ENCODE measurements at regions not wholly inside any gene's neighbourhood (a gene's known extent, or its start where the extent isn't known, plus 50 kb on each side); places are given as distances from the start of the nearest gene placed in this dataset.
"Not testable (repeated sequence)": the region's sequence is repeated elsewhere in the genome, so short reads cannot be mapped to it uniquely, and the experiment has no call there.

DNA sequence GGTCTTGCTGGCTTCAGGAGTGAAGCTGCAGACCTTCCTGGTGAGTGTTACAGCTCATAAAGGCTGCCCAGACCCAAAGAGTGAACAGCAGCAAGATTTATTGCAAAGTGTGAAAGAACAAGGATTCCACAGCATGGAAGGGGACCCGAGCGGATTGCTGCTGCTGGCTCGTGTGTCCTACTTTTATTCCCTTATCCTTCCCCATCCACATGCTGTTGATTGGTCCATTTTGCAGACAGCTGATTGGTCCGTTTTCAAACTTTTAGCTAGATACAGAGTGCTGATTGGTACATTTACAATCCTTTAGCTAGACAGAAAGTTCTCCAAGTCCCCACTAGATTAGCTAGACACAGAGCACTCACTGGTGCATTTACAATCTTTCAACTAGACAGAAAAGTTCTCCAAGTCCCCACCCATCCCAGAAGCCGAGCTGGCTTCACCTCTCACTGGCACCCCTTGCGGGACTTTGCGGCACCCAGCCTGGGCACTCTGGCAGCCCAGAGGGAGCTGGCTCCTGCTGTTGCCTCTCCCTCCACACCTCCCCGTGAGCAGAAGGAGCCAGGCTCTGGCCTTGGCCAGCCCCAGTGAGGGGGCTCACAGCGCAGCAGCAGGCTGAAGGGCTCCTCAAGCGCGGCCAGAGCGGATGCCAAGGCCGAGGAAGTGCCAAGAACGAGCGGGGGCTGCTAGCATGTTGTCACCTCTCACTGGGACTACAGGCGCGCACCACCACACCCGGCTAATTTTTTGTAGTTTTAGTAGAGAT lies 369.6 kb upstream of the POT1 start:
- DNase-seq (ENCODE audit: extremely low spot score) = no peak
- ChIA-PET CTCF (no interaction called here), POLR2A (no interaction called here)
- TF ChIP-seq ARNT (IDR thresholded peaks at IDR 0.05) = no peak
- no peak for TF ChIP-seq L3MBTL2 (conservative IDR thresholded peaks at IDR 0.05)
- no peak for TF ChIP-seq ELF4 (IDR thresholded peaks at IDR 0.05)
- TF ChIP-seq LEF1 (IDR thresholded peaks at IDR 0.05; ENCODE audit: borderline replicate concordance) = no peak
- TF ChIP-seq FOXA1 (IDR thresholded peaks at IDR 0.05) = no peak
- no peak for TF ChIP-seq SUZ12 (IDR thresholded peaks at IDR 0.05)
- no peak for TF ChIP-seq BHLHE40 (IDR thresholded peaks at IDR 0.05; ENCODE audit: borderline replicate concordance)
- TF ChIP-seq CTBP1 (IDR thresholded peaks at IDR 0.05; ENCODE audit: borderline replicate concordance) = no peak
- no peak for TF ChIP-seq ZNF384 (IDR thresholded peaks at IDR 0.05)
- no peak for TF ChIP-seq NFRKB (IDR thresholded peaks at IDR 0.05)
- TF ChIP-seq TARDBP (IDR thresholded peaks at IDR 0.05) = no peak
- no peak for TF ChIP-seq HDGF (IDR thresholded peaks at IDR 0.05; ENCODE audit: borderline replicate concordance)

GRCh38 chr7:125279961-125280360 lies 350.3 kb upstream of the POT1 start:
- DNase-seq (ENCODE audit: extremely low spot score) = no peak
- CTCF ChIA-PET = no interaction called here
- POLR2A ChIA-PET = no interaction called here
- no peak for TF ChIP-seq SP1 (IDR thresholded peaks at IDR 0.05)
- TF ChIP-seq LEF1 (IDR thresholded peaks at IDR 0.05; ENCODE audit: borderline replicate concordance) = no peak
- TF ChIP-seq SUZ12 (IDR thresholded peaks at IDR 0.05) = no peak
- no peak for TF ChIP-seq BHLHE40 (IDR thresholded peaks at IDR 0.05; ENCODE audit: borderline replicate concordance)
- TF ChIP-seq FOXA1 (IDR thresholded peaks at IDR 0.05) = no peak
- TF ChIP-seq HDGF (IDR thresholded peaks at IDR 0.05; ENCODE audit: borderline replicate concordance) = no peak
- no peak for TF ChIP-seq TARDBP (IDR thresholded peaks at IDR 0.05)

DNA sequence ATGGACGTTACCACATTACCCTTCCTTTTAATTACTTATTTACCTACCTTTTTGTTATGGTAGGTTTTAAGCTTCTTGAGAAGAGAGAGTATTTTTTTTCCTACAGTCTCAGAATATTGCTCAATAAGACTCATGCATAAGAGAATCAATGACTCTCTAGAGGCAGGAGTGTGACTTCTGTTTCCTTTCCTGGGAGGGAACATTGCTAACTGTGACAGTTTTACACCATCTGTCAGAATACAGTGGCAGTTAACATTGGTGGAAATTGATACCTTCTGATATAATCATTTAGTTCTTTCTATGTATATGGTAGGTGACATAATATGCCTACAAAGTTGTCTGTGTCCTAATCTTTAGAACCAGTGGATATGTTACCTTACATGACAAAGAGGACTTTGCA lies 348.7 kb upstream of the POT1 start:
- no peak for DNase-seq (ENCODE audit: extremely low spot score)
- ChIA-PET CTCF (no interaction called here), POLR2A (no interaction called here)
- TF ChIP-seq LEF1 (IDR thresholded peaks at IDR 0.05; ENCODE audit: borderline replicate concordance) (no peak), FOXK2 (IDR thresholded peaks at IDR 0.05) (no peak), SUZ12 (IDR thresholded peaks at IDR 0.05) (no peak), TARDBP (IDR thresholded peaks at IDR 0.05) (no peak), CTBP1 (IDR thresholded peaks at IDR 0.05; ENCODE audit: borderline replicate concordance) (no peak), ELF4 (IDR thresholded peaks at IDR 0.05) (no peak), L3MBTL2 (conservative IDR thresholded peaks at IDR 0.05) (no peak), ZNF384 (IDR thresholded peaks at IDR 0.05) (no peak), PKNOX1 (IDR thresholded peaks at IDR 0.05) (no peak), BHLHE40 (IDR thresholded peaks at IDR 0.05; ENCODE audit: borderline replicate concordance) (no peak), NFRKB (IDR thresholded peaks at IDR 0.05) (no peak), HDGF (IDR thresholded peaks at IDR 0.05; ENCODE audit: borderline replicate concordance) (no peak), FOXA1 (IDR thresholded peaks at IDR 0.05) (no peak), ARNT (IDR thresholded peaks at IDR 0.05) (no peak), FOXM1 (IDR thresholded peaks at IDR 0.05; ENCODE audit: borderline replicate concordance) (no peak)

- POLR2A ChIA-PET = not testable (repeated sequence)
These were observed 345.1 kb upstream of the POT1 start for GRCh38 chr7:125274742-125275141.

DNA sequence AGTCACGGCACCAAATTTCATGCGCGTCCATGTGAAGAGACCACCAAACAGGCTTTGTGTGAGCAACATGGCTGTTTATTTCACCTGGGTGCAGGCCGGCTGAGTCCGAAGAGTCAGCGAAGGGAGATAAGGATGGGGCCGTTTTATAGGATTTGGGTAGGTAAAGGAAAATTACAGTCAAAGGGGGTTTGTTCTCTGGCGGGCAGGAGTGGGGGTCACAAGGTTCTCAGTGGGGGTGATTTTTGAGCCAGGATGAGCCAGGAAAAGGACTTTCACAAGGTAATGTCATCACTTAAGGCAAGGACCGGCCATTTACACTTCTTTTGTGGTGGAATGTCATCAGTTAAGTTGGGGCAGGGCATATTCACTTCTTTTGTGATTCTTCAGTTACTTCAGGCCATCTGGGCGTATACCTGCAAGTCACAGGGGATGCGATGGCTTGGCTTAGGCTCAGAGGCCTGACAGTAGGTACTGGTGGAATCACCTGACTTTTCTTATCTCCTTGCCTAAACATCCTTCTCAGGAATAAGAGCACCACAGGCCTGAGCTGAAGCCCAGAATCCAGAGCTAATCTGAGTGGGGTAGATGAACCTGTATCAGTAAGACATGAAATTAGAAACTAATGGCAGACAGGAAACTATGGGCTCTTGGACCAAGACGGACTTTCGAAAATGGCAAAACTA lies 334.7 kb upstream of the POT1 start:
- DNase-seq (ENCODE audit: extremely low spot score); CTCF ChIA-PET; POLR2A ChIA-PET: not testable (repeated sequence)

More at GRCh38 chr7:125274742-125275141, 345.1 kb upstream of the POT1 start:
- CTCF ChIA-PET; DNase-seq (ENCODE audit: extremely low spot score): not testable (repeated sequence)

- POLR2A ChIA-PET; CTCF ChIA-PET; DNase-seq (ENCODE audit: extremely low spot score): not testable (repeated sequence)
These were observed 329.3 kb upstream of the POT1 start for GRCh38 chr7:125258876-125259417.

DNA sequence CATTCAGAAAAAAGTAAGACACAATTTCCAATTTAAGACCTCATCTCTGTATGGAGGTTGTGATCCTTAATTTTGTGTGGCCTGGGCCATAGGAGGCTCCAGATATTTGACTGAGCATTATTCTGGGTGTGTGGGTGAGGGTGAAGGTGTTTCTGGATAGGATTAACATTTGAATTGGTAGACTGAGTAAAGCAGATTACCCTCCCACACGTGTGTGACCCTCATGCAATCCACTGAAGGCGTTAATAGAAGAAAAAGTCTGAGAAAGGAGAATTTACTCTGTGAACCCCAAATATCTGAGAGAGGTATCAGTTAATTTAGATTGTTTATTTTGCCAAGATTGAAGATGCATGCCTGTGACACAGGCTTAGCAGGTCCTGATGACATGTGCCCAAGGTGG lies 328.0 kb upstream of the POT1 start:
- POLR2A ChIA-PET = no interaction called here
- no peak for DNase-seq (ENCODE audit: extremely low spot score)
- CTCF ChIA-PET = no interaction called here
- no peak for TF ChIP-seq SP1 (IDR thresholded peaks at IDR 0.05)

- TF ChIP-seq NFRKB (IDR thresholded peaks at IDR 0.05) (no peak), TARDBP (IDR thresholded peaks at IDR 0.05) (no peak), BHLHE40 (IDR thresholded peaks at IDR 0.05; ENCODE audit: borderline replicate concordance) (no peak), CTBP1 (IDR thresholded peaks at IDR 0.05; ENCODE audit: borderline replicate concordance) (no peak), FOXM1 (IDR thresholded peaks at IDR 0.05; ENCODE audit: borderline replicate concordance) (no peak), ZNF384 (IDR thresholded peaks at IDR 0.05) (no peak), L3MBTL2 (conservative IDR thresholded peaks at IDR 0.05) (no peak), LEF1 (IDR thresholded peaks at IDR 0.05; ENCODE audit: borderline replicate concordance) (no peak), PKNOX1 (IDR thresholded peaks at IDR 0.05) (no peak), ELF4 (IDR thresholded peaks at IDR 0.05) (no peak), FOXK2 (IDR thresholded peaks at IDR 0.05) (no peak), SP1 (IDR thresholded peaks at IDR 0.05) (no peak), HDGF (IDR thresholded peaks at IDR 0.05; ENCODE audit: borderline replicate concordance) (no peak)
- ChIA-PET CTCF (no interaction called here), POLR2A (no interaction called here)
- DNase-seq (ENCODE audit: extremely low spot score) = no peak
These were observed 326.8 kb upstream of the POT1 start for GRCh38 chr7:125256446-125256845.

All from HEK293T (cell line).